ENCODE measurements at regions not wholly inside any gene's neighbourhood (a gene's known extent, or its start where the extent isn't known, plus 50 kb on each side); places are given as distances from the start of the nearest gene placed in this dataset.
"Not testable (repeated sequence)": the region's sequence is repeated elsewhere in the genome, so short reads cannot be mapped to it uniquely, and the experiment has no call there.

GRCh38 chr15:20372416-20372815 is 169.2 kb downstream of the GOLGA6L6 start:
- not testable (repeated sequence) for TF ChIP-seq EZH2 (IDR thresholded peaks at IDR 0.05; ENCODE audit: borderline replicate concordance, low read depth, low read length, severe bottlenecking)
- TF ChIP-seq, protein P1, sequence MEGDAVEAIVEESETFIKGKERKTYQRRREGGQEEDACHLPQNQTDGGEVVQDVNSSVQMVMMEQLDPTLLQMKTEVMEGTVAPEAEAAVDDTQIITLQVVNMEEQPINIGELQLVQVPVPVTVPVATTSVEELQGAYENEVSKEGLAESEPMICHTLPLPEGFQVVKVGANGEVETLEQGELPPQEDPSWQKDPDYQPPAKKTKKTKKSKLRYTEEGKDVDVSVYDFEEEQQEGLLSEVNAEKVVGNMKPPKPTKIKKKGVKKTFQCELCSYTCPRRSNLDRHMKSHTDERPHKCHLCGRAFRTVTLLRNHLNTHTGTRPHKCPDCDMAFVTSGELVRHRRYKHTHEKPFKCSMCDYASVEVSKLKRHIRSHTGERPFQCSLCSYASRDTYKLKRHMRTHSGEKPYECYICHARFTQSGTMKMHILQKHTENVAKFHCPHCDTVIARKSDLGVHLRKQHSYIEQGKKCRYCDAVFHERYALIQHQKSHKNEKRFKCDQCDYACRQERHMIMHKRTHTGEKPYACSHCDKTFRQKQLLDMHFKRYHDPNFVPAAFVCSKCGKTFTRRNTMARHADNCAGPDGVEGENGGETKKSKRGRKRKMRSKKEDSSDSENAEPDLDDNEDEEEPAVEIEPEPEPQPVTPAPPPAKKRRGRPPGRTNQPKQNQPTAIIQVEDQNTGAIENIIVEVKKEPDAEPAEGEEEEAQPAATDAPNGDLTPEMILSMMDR (IDR thresholded peaks at IDR 0.05; ENCODE audit: borderline replicate concordance, extremely low read depth, low read length, poor library complexity, severe bottlenecking): not testable (repeated sequence)

Measured in DND-41 (cell line).